ENCODE measurements at regions not wholly inside any gene's neighbourhood (a gene's known extent, or its start where the extent isn't known, plus 50 kb on each side); places are given as distances from the start of the nearest gene placed in this dataset.
A peak's percentile ranks its signal among the peaks of the same experiment; 100 is the strongest.

GRCh38 chr1:223478606-223479005 lies 85.4 kb downstream of the CCDC185 start:
- H3K9ac ChIP-seq (ENCODE audit: low read length), result no peak overlapping the region
- Mint-ChIP-seq H3K36me3 (ENCODE audit: low read depth, unreplicated experiment) (no peaks in the 10 kb centered on the region), H3K27ac (ENCODE audit: unreplicated experiment) (no peak overlapping the region), H3K9me3 (ENCODE audit: unreplicated experiment) (peaks cover 4% of the 10 kb centered on the region), H3K4me3 (ENCODE audit: unreplicated experiment) (no peak overlapping the region), H3K4me1 (ENCODE audit: low read depth, unreplicated experiment) (peaks cover 1% of the 10 kb centered on the region), H3K27me3 (ENCODE audit: low read depth, unreplicated experiment) (peaks cover 43% of the 10 kb centered on the region)
- DNase-seq (ENCODE audit: low read depth) (no peak), FAIRE-seq (no peak)
- no peaks in the 10 kb centered on the region for H3K9me3 ChIP-seq (ENCODE audit: insufficient read depth, low read depth, low read length)
- TF ChIP-seq EZH2 (IDR thresholded peaks at IDR 0.05; ENCODE audit: insufficient read depth, low read length), result no peak
- TF ChIP-seq, protein P1, sequence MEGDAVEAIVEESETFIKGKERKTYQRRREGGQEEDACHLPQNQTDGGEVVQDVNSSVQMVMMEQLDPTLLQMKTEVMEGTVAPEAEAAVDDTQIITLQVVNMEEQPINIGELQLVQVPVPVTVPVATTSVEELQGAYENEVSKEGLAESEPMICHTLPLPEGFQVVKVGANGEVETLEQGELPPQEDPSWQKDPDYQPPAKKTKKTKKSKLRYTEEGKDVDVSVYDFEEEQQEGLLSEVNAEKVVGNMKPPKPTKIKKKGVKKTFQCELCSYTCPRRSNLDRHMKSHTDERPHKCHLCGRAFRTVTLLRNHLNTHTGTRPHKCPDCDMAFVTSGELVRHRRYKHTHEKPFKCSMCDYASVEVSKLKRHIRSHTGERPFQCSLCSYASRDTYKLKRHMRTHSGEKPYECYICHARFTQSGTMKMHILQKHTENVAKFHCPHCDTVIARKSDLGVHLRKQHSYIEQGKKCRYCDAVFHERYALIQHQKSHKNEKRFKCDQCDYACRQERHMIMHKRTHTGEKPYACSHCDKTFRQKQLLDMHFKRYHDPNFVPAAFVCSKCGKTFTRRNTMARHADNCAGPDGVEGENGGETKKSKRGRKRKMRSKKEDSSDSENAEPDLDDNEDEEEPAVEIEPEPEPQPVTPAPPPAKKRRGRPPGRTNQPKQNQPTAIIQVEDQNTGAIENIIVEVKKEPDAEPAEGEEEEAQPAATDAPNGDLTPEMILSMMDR (IDR thresholded peaks at IDR 0.05; ENCODE audit: insufficient read depth, low read depth, low read length), result no peak
- H3K27ac ChIP-seq (ENCODE audit: low read depth, low read length), result no peak overlapping the region
- no peaks in the 10 kb centered on the region for H3K4me1 ChIP-seq (ENCODE audit: insufficient read depth, low read length)
- no peak overlapping the region for H3K4me3 ChIP-seq (ENCODE audit: insufficient read depth, low read depth, low read length)
- H3K79me2 ChIP-seq (ENCODE audit: insufficient read depth, low read length), result no peaks in the 10 kb centered on the region
- peaks cover 24% of the 10 kb centered on the region for H3K27me3 ChIP-seq (ENCODE audit: insufficient read depth, low read length)
- H4K20me1 ChIP-seq (ENCODE audit: insufficient read depth, low read length), result no peaks in the 10 kb centered on the region
- H2AFZ ChIP-seq (ENCODE audit: low read depth, low read length), result no peak overlapping the region
- no peaks in the 10 kb centered on the region for H3K36me3 ChIP-seq (ENCODE audit: insufficient read depth, low read length)
- H3K4me2 ChIP-seq (ENCODE audit: low read length), result no peak overlapping the region

DNA sequence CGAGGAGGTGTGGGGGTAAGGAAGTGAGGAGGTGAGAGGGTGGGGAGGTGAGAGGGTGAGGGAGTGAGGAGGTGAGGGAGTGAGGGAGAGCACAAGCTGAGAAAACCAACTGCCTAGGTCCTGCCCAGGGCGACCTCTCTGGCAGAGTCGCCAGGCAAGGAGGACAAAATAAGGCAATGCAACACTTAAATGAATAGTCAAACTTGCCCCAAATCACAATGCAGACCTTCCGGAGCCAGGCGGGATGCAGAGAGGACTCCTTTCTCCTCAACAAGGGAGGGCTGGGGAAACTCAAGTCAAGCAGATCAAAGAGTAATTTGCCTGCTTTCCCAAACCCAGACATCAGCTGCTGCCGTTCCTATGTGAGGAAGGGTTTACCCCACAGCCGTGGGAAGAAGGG lies 86.0 kb downstream of the CCDC185 start:
- Histone ChIP-seq H3K4me1 (ENCODE audit: insufficient read depth, low read length) (no peaks in the 10 kb centered on the region), H3K27me3 (ENCODE audit: insufficient read depth, low read length) (peaks cover 24% of the 10 kb centered on the region), H3K9me3 (ENCODE audit: insufficient read depth, low read depth, low read length) (no peaks in the 10 kb centered on the region), H2AFZ (ENCODE audit: low read depth, low read length) (no peak overlapping the region), H3K4me2 (ENCODE audit: low read length) (no peak overlapping the region), H4K20me1 (ENCODE audit: insufficient read depth, low read length) (no peaks in the 10 kb centered on the region), H3K9ac (ENCODE audit: low read length) (no peak overlapping the region), H3K79me2 (ENCODE audit: insufficient read depth, low read length) (no peaks in the 10 kb centered on the region), H3K36me3 (ENCODE audit: insufficient read depth, low read length) (no peaks in the 10 kb centered on the region), H3K4me3 (ENCODE audit: insufficient read depth, low read depth, low read length) (no peak overlapping the region), H3K27ac (ENCODE audit: low read depth, low read length) (no peak overlapping the region)
- H3K9me3 Mint-ChIP-seq (ENCODE audit: unreplicated experiment), result peaks cover 4% of the 10 kb centered on the region
- TF ChIP-seq EZH2 (IDR thresholded peaks at IDR 0.05; ENCODE audit: insufficient read depth, low read length), result no peak
- no peak overlapping the region for H3K27ac Mint-ChIP-seq (ENCODE audit: unreplicated experiment)
- no peaks in the 10 kb centered on the region for H3K36me3 Mint-ChIP-seq (ENCODE audit: low read depth, unreplicated experiment)
- DNase-seq (ENCODE audit: low read depth) (no peak), FAIRE-seq (no peak)
- peaks cover 43% of the 10 kb centered on the region for H3K27me3 Mint-ChIP-seq (ENCODE audit: low read depth, unreplicated experiment)
- H3K4me1 Mint-ChIP-seq (ENCODE audit: low read depth, unreplicated experiment), result peaks cover 4% of the 10 kb centered on the region
- no peak overlapping the region for H3K4me3 Mint-ChIP-seq (ENCODE audit: unreplicated experiment)

DNA sequence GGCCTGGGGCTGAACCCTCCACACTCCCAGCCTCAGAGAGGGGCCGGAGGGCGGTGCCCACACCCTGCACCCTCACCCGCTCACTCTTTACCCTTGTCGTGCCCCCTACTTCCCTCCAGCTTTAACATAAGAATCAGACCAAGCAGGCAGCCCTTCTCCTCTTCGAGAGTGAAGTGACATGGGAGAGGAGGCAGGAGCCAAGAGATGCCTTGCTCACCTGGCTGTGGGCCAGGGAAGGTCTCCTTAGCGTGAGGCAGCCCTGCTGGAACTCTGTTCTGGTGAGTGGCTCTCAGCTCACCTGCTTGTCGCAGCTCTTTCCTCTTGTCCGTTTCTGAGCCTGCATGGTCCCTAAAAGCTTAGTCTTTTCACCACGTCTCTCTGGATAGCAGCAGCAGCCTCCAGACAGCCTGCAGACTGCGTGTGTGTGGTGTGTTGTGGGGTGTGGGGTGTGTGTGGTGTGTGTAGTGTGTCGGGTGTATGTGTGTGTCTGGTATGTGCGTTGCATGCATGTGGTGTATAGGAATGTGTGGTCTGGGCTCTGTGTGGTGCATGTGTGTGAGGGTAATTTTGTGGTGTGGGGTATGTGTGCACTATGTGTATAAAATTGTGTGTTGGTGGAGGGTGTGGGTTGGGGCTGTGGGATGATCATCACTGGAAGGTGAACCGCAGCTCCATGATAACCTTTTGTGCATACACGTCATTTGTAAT lies 86.7 kb downstream of the CCDC185 start:
- no peak overlapping the region for H3K27ac Mint-ChIP-seq (ENCODE audit: unreplicated experiment)
- no peak overlapping the region for H2AFZ ChIP-seq (ENCODE audit: low read depth, low read length)
- H3K27me3 Mint-ChIP-seq (ENCODE audit: low read depth, unreplicated experiment), result peaks cover 45% of the 10 kb centered on the region
- H3K4me1 ChIP-seq (ENCODE audit: insufficient read depth, low read length), result no peaks in the 10 kb centered on the region
- no peak overlapping the region for H3K27ac ChIP-seq (ENCODE audit: low read depth, low read length)
- no peak overlapping the region for H3K9ac ChIP-seq (ENCODE audit: low read length)
- FAIRE-seq (no peak), DNase-seq (ENCODE audit: low read depth) (peak; percentile 14)
- H3K4me1 Mint-ChIP-seq (ENCODE audit: low read depth, unreplicated experiment), result peaks cover 3% of the 10 kb centered on the region
- H3K36me3 ChIP-seq (ENCODE audit: insufficient read depth, low read length), result no peaks in the 10 kb centered on the region
- peaks cover 24% of the 10 kb centered on the region for H3K27me3 ChIP-seq (ENCODE audit: insufficient read depth, low read length)
- H3K4me3 Mint-ChIP-seq (ENCODE audit: unreplicated experiment), result no peak overlapping the region
- peaks cover 4% of the 10 kb centered on the region for H3K9me3 Mint-ChIP-seq (ENCODE audit: unreplicated experiment)
- no peaks in the 10 kb centered on the region for H3K79me2 ChIP-seq (ENCODE audit: insufficient read depth, low read length)
- H3K36me3 Mint-ChIP-seq (ENCODE audit: low read depth, unreplicated experiment), result no peaks in the 10 kb centered on the region
- no peaks in the 10 kb centered on the region for H4K20me1 ChIP-seq (ENCODE audit: insufficient read depth, low read length)
- TF ChIP-seq, protein P1 (IDR thresholded peaks at IDR 0.05; ENCODE audit: insufficient read depth, low read depth, low read length), result no peak
- no peak for TF ChIP-seq EZH2 (IDR thresholded peaks at IDR 0.05; ENCODE audit: insufficient read depth, low read length)
- H3K9me3 ChIP-seq (ENCODE audit: insufficient read depth, low read depth, low read length), result no peaks in the 10 kb centered on the region
- no peak overlapping the region for H3K4me3 ChIP-seq (ENCODE audit: insufficient read depth, low read depth, low read length)
- H3K4me2 ChIP-seq (ENCODE audit: low read length), result no peak overlapping the region

Measured in astrocyte (in vitro differentiated cells and primary cell).